Activated naive CD4-positive, alpha-beta T cell treated with Interleukin-2 at 50 U/mL for 16 hours (primary cell): ENCODE measurements at regions not wholly inside any gene's neighbourhood (a gene's known extent, or its start where the extent isn't known, plus 50 kb on each side); places are given as distances from the start of the nearest gene placed in this dataset.
"Not testable (repeated sequence)": the region's sequence is repeated elsewhere in the genome, so short reads cannot be mapped to it uniquely, and the experiment has no call there.

Source experiments
- DNase-seq: peaks from one replicate; pipeline ENCODE4 v3.0.0-alpha.2; 2020

GRCh38 chr5:14922952-14923351 lies 51.4 kb upstream of the ANKH start:
- DNase-seq, result not testable (repeated sequence)

DNA sequence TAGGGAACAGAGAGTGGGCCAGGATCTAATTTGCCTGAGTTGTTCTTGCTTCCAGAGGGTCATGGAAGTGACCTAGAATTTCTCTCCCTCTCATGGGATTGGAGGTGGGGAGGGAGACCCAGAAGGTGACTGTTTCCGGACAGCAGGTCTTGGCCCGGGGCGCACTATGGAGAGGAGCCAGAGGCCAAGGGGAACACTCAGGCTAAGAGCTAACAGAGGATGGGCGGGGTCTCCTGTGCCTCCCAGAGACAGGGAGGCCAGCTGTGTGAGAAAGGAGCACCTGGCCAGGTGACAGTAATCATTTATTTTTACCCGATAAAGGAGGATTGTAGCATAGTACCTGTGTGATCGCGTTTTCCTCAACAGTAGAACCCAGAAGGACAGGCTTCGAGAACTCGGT lies 50.9 kb upstream of the ANKH start:
- no peak for DNase-seq
